IPS-15b (cell line): ENCODE measurements at regions not wholly inside any gene's neighbourhood (a gene's known extent, or its start where the extent isn't known, plus 50 kb on each side); places are given as distances from the start of the nearest gene placed in this dataset.
"Not testable (repeated sequence)": the region's sequence is repeated elsewhere in the genome, so short reads cannot be mapped to it uniquely, and the experiment has no call there.

Experiments
- H3K27me3 ChIP-seq: one replicate; pipeline ENCODE4 v1.6.1; 2013; ENCODE audit warnings: low read length; ENCODE audit not compliant: control insufficient read depth, insufficient read depth
- H3K36me3 ChIP-seq: one replicate; pipeline ENCODE4 v1.6.1; 2013; ENCODE audit warnings: low read length; ENCODE audit not compliant: control insufficient read depth, insufficient read depth
- H3K4me1 ChIP-seq: one replicate; pipeline ENCODE4 v1.6.1; 2013; ENCODE audit warnings: mild to moderate bottlenecking, low read length; ENCODE audit not compliant: control insufficient read depth, insufficient read depth
- H3K4me3 ChIP-seq: one replicate; pipeline ENCODE4 v1.5.1; 2013; ENCODE audit warnings: low read depth, low read length
- H3K9ac ChIP-seq: one replicate; pipeline ENCODE4 v1.6.1; 2013; ENCODE audit warnings: low read depth, mild to moderate bottlenecking, low read length
- H3K9me3 ChIP-seq: one replicate; pipeline ENCODE4 v1.6.1; 2013; ENCODE audit warnings: mild to moderate bottlenecking, low read length; ENCODE audit not compliant: control insufficient read depth, insufficient read depth

DNA sequence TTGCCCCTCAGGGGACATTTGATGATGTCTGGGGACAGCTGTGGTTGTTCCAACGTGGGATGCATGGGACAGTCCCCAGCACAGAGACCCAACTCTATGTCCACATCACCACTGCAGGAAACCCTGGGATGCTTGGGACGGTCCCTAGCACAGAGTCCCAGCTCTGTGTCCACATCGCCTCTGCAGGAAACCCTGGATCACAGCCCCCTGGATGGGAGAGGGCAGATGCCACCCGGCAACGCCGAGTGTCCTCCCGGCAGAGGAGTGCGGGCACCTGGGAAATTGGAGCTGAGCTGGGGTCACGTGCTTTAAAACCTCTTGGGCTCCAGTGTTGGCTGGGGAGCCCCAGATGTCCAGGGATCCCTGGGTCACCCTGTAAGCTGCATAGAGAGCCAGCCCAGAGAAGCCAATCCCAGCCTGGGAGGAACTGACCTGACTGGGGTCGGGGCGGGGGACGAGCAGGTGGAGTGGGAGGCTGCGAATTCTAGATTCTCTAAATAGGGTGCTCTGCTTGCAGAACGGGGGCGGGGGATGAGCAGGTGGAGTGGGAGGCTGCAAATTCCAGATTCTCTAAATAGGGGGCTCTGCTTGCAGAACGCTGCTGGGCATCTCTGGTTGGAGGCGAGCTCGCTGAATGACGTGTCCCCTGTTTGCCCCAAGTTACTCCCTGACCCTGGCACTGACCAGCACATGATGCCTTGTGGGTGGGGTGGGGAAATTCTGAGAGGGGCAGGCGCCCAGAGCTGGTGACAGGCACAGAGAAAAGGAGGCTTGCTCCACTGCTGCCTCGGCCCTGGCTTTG, 1197.8 kb downstream of the BRD1 start:
- H3K9ac ChIP-seq = no peak overlapping the region
- H3K36me3 ChIP-seq = no peaks in the 10 kb centered on the region
- H3K4me1 ChIP-seq = peaks cover 5% of the 10 kb centered on the region
- H3K4me3 ChIP-seq = no peak overlapping the region
- no peaks in the 10 kb centered on the region for H3K9me3 ChIP-seq
- H3K27me3 ChIP-seq = no peaks in the 10 kb centered on the region

- Histone ChIP-seq H3K4me1 (peaks cover 5% of the 10 kb centered on the region), H3K27me3 (no peaks in the 10 kb centered on the region), H3K4me3 (no peak overlapping the region), H3K9ac (no peak overlapping the region), H3K36me3 (no peaks in the 10 kb centered on the region), H3K9me3 (no peaks in the 10 kb centered on the region)
Measured at GRCh38 chr22:48628891-48629543, 1198.7 kb downstream of the BRD1 start.

- Histone ChIP-seq H3K27me3 (no peaks in the 10 kb centered on the region), H3K9ac (no peak overlapping the region), H3K4me1 (peaks cover 5% of the 10 kb centered on the region), H3K4me3 (no peak overlapping the region), H3K9me3 (no peaks in the 10 kb centered on the region), H3K36me3 (no peaks in the 10 kb centered on the region)
Measured at GRCh38 chr22:48627966-48628365, 1199.7 kb downstream of the BRD1 start.

DNA sequence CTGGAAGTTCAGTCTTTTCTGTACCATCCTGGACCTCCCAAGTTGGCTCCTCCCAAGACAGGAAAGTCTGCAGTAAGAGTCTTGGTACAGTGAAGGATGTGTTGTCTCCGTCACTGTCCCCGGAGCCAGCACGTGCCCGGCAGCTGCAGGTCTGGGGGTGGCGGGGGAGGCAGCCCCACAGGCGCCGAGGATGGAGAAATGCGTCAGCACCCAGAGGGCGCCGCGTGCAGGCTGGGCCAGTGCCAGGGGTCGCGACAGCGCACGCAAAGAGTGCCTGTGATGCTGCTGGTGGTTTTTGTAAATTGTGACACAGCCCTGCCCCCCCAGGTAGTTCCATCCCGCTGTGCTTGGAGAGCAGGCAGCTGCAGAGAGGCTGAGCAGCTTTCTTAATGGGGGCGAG, 1200.5 kb downstream of the BRD1 start:
- Histone ChIP-seq H3K36me3 (no peaks in the 10 kb centered on the region), H3K27me3 (no peaks in the 10 kb centered on the region), H3K4me1 (peaks cover 5% of the 10 kb centered on the region), H3K9ac (no peak overlapping the region), H3K9me3 (no peaks in the 10 kb centered on the region), H3K4me3 (no peak overlapping the region)

- H3K4me1 ChIP-seq = peaks cover 5% of the 10 kb centered on the region
- H3K9me3 ChIP-seq = no peaks in the 10 kb centered on the region
- no peak overlapping the region for H3K9ac ChIP-seq
- H3K27me3 ChIP-seq = no peaks in the 10 kb centered on the region
- no peak overlapping the region for H3K4me3 ChIP-seq
- no peaks in the 10 kb centered on the region for H3K36me3 ChIP-seq
Measured at GRCh38 chr22:48624401-48624800, 1203.3 kb downstream of the BRD1 start.

- Histone ChIP-seq H3K36me3 (no peaks in the 10 kb centered on the region), H3K9me3 (no peaks in the 10 kb centered on the region), H3K4me3 (no peak overlapping the region), H3K4me1 (peaks cover 2% of the 10 kb centered on the region), H3K9ac (no peak overlapping the region), H3K27me3 (no peaks in the 10 kb centered on the region)
Measured at GRCh38 chr22:48622891-48623545, 1204.7 kb downstream of the BRD1 start.

- Histone ChIP-seq H3K36me3 (no peaks in the 10 kb centered on the region), H3K4me1 (no peaks in the 10 kb centered on the region), H3K4me3 (no peak overlapping the region), H3K9ac (no peak overlapping the region), H3K27me3 (no peaks in the 10 kb centered on the region), H3K9me3 (no peaks in the 10 kb centered on the region)
Measured at GRCh38 chr22:48621085-48621484, 1206.6 kb downstream of the BRD1 start.

DNA sequence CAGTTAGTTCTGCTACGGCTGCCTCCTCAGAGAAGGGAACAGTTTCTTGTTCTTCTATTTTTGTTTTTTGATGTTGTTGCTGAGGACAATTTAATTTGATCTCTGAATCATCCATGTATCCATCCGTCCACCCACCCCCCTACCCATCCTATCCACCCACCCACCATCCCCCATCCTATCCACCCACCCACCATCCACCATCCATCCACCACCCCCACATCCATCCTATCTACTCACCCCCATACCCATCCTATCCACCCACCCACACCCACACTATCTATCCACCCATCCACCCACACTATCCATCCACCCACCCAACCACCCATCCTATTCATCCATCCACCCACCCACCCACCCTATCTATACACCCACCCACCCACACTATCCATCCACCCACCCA, 1207.2 kb downstream of the BRD1 start:
- H3K9me3 ChIP-seq, H3K27me3 ChIP-seq, H3K36me3 ChIP-seq, H3K4me3 ChIP-seq, H3K4me1 ChIP-seq, H3K9ac ChIP-seq: not testable (repeated sequence)

- Histone ChIP-seq H3K4me1 (no peaks in the 10 kb centered on the region), H3K27me3 (no peaks in the 10 kb centered on the region), H3K9ac (no peak overlapping the region), H3K4me3 (no peak overlapping the region), H3K36me3 (no peaks in the 10 kb centered on the region), H3K9me3 (no peaks in the 10 kb centered on the region)
Measured at GRCh38 chr22:48619721-48620120, 1208.0 kb downstream of the BRD1 start.

DNA sequence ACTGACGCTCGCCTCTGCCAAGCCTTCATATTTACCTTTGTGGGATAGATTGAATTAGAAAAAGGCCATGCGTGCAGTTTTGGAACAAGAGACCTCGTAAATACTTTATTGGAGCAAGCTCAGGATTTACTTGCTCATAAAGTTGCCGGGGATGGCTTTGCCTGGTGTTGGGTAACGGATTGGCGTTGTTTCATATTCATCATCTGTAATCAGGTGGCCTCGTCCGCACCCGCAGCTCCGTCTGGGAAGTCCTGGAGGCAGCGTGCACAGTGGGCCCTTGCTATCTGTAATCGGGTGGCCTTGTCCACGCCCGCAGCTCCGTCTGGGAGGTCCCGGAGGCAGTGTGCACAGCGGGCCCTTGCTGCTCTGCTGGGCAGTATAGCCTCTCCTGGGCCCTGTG, 1209.3 kb downstream of the BRD1 start:
- H3K9ac ChIP-seq = no peak overlapping the region
- no peaks in the 10 kb centered on the region for H3K27me3 ChIP-seq
- H3K4me3 ChIP-seq = no peak overlapping the region
- H3K36me3 ChIP-seq = no peaks in the 10 kb centered on the region
- H3K9me3 ChIP-seq = no peaks in the 10 kb centered on the region
- no peaks in the 10 kb centered on the region for H3K4me1 ChIP-seq

- Histone ChIP-seq H3K9ac (no peak overlapping the region), H3K4me3 (no peak overlapping the region), H3K9me3 (no peaks in the 10 kb centered on the region), H3K27me3 (no peaks in the 10 kb centered on the region), H3K4me1 (no peaks in the 10 kb centered on the region), H3K36me3 (no peaks in the 10 kb centered on the region)
Measured at GRCh38 chr22:48616656-48617055, 1211.0 kb downstream of the BRD1 start.
